Bronchial epithelial cell (primary cell): ENCODE measurements at regions not wholly inside any gene's neighbourhood (a gene's known extent, or its start where the extent isn't known, plus 50 kb on each side); places are given as distances from the start of the nearest gene placed in this dataset.
"Not testable (repeated sequence)": the region's sequence is repeated elsewhere in the genome, so short reads cannot be mapped to it uniquely, and the experiment has no call there.

Source experiments
- DNase-seq: peaks from one replicate; pipeline ENCODE4 v3.0.0-alpha.2; 2010; ENCODE audit warnings: low read depth
- FAIRE-seq: peaks from 2 replicates; lab custom pipeline; 2011; peaks lifted over from hg19 to GRCh38; lab: Jason Lieb, UNC
- H3K27me3 ChIP-seq: 2 replicates; pipeline ENCODE4 v1.5.1; 2011; ENCODE audit warnings: low read length; ENCODE audit not compliant: control insufficient read depth, insufficient read depth
- H3K36me3 ChIP-seq: 2 replicates; pipeline ENCODE4 v1.5.1; 2011; ENCODE audit warnings: low read length; ENCODE audit not compliant: control insufficient read depth, insufficient read depth
- H3K4me3 ChIP-seq: 2 replicates; pipeline ENCODE4 v1.5.1; 2011; ENCODE audit warnings: mild to moderate bottlenecking, low read depth, low read length, control low read depth
- CTCF ChIP-seq: IDR thresholded peaks from 2 replicates; pipeline ENCODE4 v1.5.1; 2011; ENCODE audit warnings: mild to moderate bottlenecking, moderate library complexity, low read length, control low read depth, inconsistent platforms; ENCODE audit not compliant: insufficient read depth, severe bottlenecking

- Histone ChIP-seq H3K36me3 (no peaks in the 10 kb centered on the region), H3K27me3 (no peaks in the 10 kb centered on the region), H3K4me3 (no peak overlapping the region)
- DNase-seq, result no peak
- no peak for TF ChIP-seq CTCF
- FAIRE-seq, result no peak
Observed at GRCh38 chr6:130494729-130495128, 128.9 kb downstream of the TMEM200A start.

DNA sequence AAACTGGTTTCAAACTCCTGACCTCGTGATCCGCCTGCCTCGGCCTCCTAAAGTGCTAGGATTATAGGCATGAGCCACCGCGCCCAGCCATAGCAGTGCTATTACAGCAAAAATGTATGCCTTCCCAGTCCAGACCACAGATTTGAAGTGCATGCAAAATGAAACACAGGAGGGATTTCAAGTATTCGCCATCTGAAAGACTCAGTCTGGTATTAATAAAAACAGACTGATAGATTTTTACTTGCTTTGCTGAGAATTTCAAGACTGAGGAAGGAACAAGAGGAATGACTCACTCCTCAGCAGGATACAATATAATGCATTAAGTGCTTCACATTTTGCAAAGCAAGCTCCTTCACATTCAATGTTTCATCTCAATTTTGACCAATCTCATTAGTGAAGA lies 134.9 kb downstream of the TMEM200A start:
- no peak for TF ChIP-seq CTCF
- no peaks in the 10 kb centered on the region for H3K36me3 ChIP-seq
- DNase-seq, result no peak
- H3K27me3 ChIP-seq, result no peaks in the 10 kb centered on the region
- no peak overlapping the region for H3K4me3 ChIP-seq
- FAIRE-seq, result no peak

- FAIRE-seq (no peak), DNase-seq (peak; percentile 46)
- TF ChIP-seq CTCF, result no peak
- no peaks in the 10 kb centered on the region for H3K36me3 ChIP-seq
- H3K27me3 ChIP-seq, result no peaks in the 10 kb centered on the region
- no peak overlapping the region for H3K4me3 ChIP-seq
Observed at GRCh38 chr6:130503146-130503545, 137.3 kb downstream of the TMEM200A start.

GRCh38 chr6:130505808-130506598 lies 140.2 kb downstream of the TMEM200A start:
- FAIRE-seq, result no peak
- no peak for TF ChIP-seq CTCF

GRCh38 chr6:130507005-130507665 lies 141.3 kb downstream of the TMEM200A start:
- not testable (repeated sequence) for H3K27me3 ChIP-seq, H3K4me3 ChIP-seq, FAIRE-seq, DNase-seq, H3K36me3 ChIP-seq

More at GRCh38 chr6:130505808-130506598, 140.2 kb downstream of the TMEM200A start:
- Histone ChIP-seq H3K36me3 (no peaks in the 10 kb centered on the region), H3K4me3 (no peak overlapping the region), H3K27me3 (no peaks in the 10 kb centered on the region)
- no peak for DNase-seq

DNA sequence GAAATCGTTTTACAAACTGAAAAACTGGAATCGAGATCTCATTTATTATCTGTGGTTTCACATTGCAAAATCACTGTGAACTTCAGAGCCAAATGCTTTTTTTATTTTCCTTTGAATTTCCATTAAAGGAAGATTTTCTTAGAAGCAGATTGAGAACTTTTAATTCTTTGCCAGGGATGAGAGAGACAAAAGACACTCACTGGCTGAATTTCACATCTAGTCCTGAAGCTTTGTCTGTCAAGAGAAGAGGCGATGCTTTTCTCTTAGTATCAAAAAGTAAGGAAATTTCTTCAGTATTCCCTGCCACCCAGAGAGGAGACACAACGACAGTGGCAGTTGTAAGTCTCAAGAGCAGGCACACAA lies 141.8 kb downstream of the TMEM200A start:
- no peak overlapping the region for H3K4me3 ChIP-seq
- no peaks in the 10 kb centered on the region for H3K36me3 ChIP-seq
- H3K27me3 ChIP-seq, result no peaks in the 10 kb centered on the region
- no peak for TF ChIP-seq CTCF
- no peak for DNase-seq
- FAIRE-seq, result no peak
